B cell (primary cell): ENCODE measurements at regions not wholly inside any gene's neighbourhood (a gene's known extent, or its start where the extent isn't known, plus 50 kb on each side); places are given as distances from the start of the nearest gene placed in this dataset.

Experiments
- CTCF ChIP-seq: fragments of 200-600 bp; IDR thresholded peaks from one replicate; pipeline ENCODE4 v1.8.0; 2022; ENCODE audit warnings: antibody characterized with exemption, mild to moderate bottlenecking
- EZH2 ChIP-seq: IDR thresholded peaks from 2 replicates; pipeline ENCODE4 v1.6.1; 2012; ENCODE audit warnings: borderline replicate concordance, low read depth, mild to moderate bottlenecking, moderate library complexity, low read length; ENCODE audit not compliant: insufficient read depth, poor library complexity, severe bottlenecking

DNA sequence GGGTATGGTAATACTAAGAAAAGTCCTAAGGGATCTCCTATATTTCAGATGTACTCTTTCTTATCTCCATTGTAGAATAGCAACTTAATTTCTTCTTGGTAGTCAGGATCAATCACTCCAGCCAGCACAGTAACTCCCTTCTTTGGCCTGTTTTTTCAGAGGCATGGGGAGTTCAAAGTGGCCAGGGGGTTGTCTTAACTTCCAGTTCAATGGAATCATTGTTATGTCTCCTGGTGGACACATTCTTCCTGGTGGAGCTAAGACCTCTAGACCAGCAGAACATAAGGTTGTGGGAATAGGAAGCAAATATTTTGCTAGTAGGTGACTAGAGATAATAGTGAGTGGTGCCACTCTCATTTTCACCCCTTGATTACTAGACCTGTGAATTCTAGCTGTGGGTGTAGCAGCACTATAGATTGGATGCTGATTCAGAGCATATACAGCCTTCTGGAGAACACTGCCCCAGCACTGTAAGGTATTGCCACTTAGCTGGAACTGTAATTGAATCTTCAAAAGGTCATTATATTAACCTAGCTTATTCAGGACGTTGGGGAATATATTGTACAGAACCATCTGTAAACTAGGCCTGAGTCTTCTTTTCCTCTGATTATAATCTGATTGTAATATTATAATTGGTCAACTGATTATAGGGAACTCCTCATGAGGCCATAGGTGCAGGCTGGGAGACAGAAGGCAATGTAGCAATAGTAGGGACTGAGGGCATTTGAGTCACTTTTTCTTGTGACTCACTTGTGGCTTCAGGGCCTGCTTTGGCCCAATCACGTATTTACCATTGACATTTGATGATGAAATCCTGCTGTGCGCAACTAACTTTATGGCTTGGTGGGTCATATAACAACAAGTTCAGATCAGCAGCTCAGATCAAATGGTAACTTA, 60.2 kb upstream of the ATP2B1 start:
- no peak for TF ChIP-seq CTCF
- TF ChIP-seq EZH2, result no peak
